ENCODE measurements at regions not wholly inside any gene's neighbourhood (a gene's known extent, or its start where the extent isn't known, plus 50 kb on each side); places are given as distances from the start of the nearest gene placed in this dataset.
A peak's percentile ranks its signal among the peaks of the same experiment; 100 is the strongest.
"Not testable (repeated sequence)": the region's sequence is repeated elsewhere in the genome, so short reads cannot be mapped to it uniquely, and the experiment has no call there.

DNA sequence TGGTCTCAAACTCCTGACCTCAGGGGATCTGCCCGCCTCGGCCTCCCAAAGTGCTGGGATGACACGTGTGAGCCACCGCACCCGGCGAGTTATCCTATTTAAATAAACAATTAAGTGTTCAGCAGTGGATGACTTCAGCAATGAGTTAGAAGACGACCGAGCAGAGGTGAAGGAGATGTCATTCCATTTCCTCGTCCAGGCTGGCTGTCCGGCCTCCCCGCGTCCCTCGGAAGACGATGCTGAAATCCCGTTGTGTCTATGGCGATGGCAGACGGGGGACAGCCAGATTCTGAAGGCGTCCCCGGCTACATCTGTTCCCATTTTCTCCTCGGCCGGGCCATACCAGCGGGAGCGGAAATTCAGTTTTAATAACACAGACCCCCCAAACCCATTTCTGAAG lies 209.8 kb downstream of the CRLF2 start:
- DNase-seq (ENCODE audit: low read depth) = no peak
- no peak overlapping the region for H3K4me3 ChIP-seq (ENCODE audit: low read length)
- H3K4me1 ChIP-seq (ENCODE audit: control insufficient read depth, insufficient read depth, low read length) = no peaks in the 10 kb centered on the region
- H3K9me3 ChIP-seq (ENCODE audit: control insufficient read depth, low read length) = no peaks in the 10 kb centered on the region
- H3K27me3 ChIP-seq (replicated peaks; ENCODE audit: control insufficient read depth, insufficient read depth, low read length) = no peaks in the 10 kb centered on the region
- no peaks in the 10 kb centered on the region for H3K36me3 ChIP-seq (ENCODE audit: control insufficient read depth, insufficient read depth, low read length, severe bottlenecking)
- H3K9ac ChIP-seq (ENCODE audit: low read length) = no peak overlapping the region

DNA sequence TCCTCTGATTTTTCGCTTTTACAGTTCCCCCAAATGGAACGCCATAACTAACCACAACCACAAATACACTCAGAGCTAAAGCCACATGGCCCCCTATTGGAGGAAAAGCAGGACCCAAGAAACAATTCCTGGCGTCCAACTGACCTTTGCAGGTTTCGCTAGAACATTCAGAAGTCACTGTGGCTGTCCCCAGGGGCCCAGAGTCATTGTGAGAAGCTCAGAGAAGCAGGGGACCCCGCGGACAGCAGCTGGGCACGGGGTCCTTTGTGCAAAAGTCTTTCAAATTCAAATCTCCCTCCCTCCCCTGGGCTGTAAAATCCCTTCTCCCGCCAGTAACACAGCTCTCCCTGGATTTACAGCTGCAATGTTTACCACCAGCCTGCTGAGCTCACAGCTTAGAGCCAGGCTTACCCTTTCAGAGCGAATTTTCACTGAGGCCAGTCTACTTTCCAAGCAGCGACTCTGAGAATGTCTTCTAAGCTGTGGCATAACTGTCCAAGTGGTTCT lies 214.8 kb downstream of the CRLF2 start:
- no peak for DNase-seq (ENCODE audit: low read depth)
- H3K4me3 ChIP-seq (ENCODE audit: low read length) = no peak overlapping the region
- no peaks in the 10 kb centered on the region for H3K36me3 ChIP-seq (ENCODE audit: control insufficient read depth, insufficient read depth, low read length, severe bottlenecking)

DNA sequence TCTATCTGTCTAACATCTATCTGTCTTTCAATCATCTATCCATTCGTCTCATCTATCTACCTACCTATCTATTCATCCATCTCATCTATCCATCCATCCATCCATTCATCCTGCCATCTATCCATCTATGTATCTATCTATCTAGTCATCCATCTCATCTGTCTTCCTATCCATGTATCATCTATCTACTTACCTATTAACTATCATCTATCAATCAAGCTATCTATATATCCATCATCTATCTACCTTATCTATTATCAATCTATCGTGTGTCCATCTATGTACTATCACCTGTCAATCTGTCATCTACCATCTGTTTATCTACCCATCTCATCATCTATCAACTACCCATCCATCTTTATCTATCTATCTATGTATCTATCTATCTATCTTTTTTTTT lies 217.7 kb downstream of the CRLF2 start:
- Histone ChIP-seq H3K9me3 (ENCODE audit: control insufficient read depth, low read length) (peaks cover 6% of the 10 kb centered on the region), H3K4me3 (ENCODE audit: low read length) (no peak overlapping the region), H3K36me3 (ENCODE audit: control insufficient read depth, insufficient read depth, low read length, severe bottlenecking) (no peaks in the 10 kb centered on the region), H3K9ac (ENCODE audit: low read length) (no peak overlapping the region), H3K4me1 (ENCODE audit: control insufficient read depth, insufficient read depth, low read length) (no peaks in the 10 kb centered on the region), H3K27me3 (replicated peaks; ENCODE audit: control insufficient read depth, insufficient read depth, low read length) (no peaks in the 10 kb centered on the region)
- no peak for DNase-seq (ENCODE audit: low read depth)

More for the DNA sequence above, 214.8 kb downstream of the CRLF2 start:
- Histone ChIP-seq H3K9me3 (ENCODE audit: control insufficient read depth, low read length) (peaks cover 6% of the 10 kb centered on the region), H3K27me3 (replicated peaks; ENCODE audit: control insufficient read depth, insufficient read depth, low read length) (no peaks in the 10 kb centered on the region), H3K4me1 (ENCODE audit: control insufficient read depth, insufficient read depth, low read length) (no peaks in the 10 kb centered on the region), H3K9ac (ENCODE audit: low read length) (no peak overlapping the region)

DNA sequence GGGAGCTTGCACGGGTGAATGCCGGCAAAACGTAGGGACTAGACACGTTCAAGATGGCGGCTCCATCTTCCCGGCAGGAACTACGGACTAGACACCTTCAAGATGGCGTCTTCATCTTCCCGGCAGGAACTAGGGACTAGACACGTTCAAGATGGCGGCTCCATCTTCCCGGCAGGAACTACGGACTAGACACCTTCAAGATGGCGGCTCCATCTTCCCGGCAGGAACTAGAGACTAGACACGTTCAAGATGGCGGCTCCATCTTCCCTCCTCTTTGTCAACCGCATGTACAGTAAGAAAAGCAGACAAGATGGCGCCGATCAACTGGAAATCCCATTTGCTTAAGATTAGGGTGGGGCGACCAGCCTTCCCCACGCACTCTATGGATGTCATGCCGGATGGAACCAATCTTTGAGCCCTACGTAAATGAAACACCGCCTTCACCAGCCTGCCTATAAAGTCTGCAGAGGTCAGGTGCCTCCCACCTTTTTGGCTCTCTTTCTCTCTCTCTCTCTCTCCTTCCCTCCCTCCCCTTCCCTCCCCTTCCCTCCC lies 222.4 kb downstream of the CRLF2 start:
- H3K36me3 ChIP-seq (ENCODE audit: control insufficient read depth, insufficient read depth, low read length, severe bottlenecking) = no peaks in the 10 kb centered on the region
- H3K4me1 ChIP-seq (ENCODE audit: control insufficient read depth, insufficient read depth, low read length) = peaks cover 3% of the 10 kb centered on the region
- DNase-seq (ENCODE audit: low read depth) = peak; percentile 92
- H3K9ac ChIP-seq (ENCODE audit: low read length) = peak overlapping the region; percentile 11
- peak overlapping the region; percentile 73 for H3K4me3 ChIP-seq (ENCODE audit: low read length)
- peaks cover 6% of the 10 kb centered on the region for H3K9me3 ChIP-seq (ENCODE audit: control insufficient read depth, low read length)
- H3K27me3 ChIP-seq (replicated peaks; ENCODE audit: control insufficient read depth, insufficient read depth, low read length) = no peaks in the 10 kb centered on the region

DNA sequence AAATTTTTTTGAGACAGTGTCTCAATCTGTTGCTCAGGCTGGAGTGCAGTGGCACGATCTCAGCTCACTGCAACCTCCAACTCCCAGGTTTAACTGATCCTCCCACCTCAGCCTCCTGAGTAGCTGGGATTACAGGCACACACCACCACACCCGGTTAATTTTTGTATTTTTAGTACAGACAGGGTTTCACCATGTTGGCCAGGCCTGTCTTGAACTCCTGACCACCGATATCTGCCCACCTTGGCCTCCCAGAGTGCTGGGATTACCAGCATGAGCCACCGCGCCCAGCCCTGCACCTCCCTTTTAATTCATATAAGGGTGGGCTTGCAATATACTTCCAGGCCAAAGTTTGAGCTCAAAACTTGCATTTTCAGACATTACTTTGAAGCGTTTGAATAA lies 223.9 kb downstream of the CRLF2 start:
- not testable (repeated sequence) for H3K36me3 ChIP-seq (ENCODE audit: control insufficient read depth, insufficient read depth, low read length, severe bottlenecking); H3K9ac ChIP-seq (ENCODE audit: low read length); H3K9me3 ChIP-seq (ENCODE audit: control insufficient read depth, low read length); H3K4me3 ChIP-seq (ENCODE audit: low read length); DNase-seq (ENCODE audit: low read depth); H3K4me1 ChIP-seq (ENCODE audit: control insufficient read depth, insufficient read depth, low read length); H3K27me3 ChIP-seq (replicated peaks; ENCODE audit: control insufficient read depth, insufficient read depth, low read length)

DNA sequence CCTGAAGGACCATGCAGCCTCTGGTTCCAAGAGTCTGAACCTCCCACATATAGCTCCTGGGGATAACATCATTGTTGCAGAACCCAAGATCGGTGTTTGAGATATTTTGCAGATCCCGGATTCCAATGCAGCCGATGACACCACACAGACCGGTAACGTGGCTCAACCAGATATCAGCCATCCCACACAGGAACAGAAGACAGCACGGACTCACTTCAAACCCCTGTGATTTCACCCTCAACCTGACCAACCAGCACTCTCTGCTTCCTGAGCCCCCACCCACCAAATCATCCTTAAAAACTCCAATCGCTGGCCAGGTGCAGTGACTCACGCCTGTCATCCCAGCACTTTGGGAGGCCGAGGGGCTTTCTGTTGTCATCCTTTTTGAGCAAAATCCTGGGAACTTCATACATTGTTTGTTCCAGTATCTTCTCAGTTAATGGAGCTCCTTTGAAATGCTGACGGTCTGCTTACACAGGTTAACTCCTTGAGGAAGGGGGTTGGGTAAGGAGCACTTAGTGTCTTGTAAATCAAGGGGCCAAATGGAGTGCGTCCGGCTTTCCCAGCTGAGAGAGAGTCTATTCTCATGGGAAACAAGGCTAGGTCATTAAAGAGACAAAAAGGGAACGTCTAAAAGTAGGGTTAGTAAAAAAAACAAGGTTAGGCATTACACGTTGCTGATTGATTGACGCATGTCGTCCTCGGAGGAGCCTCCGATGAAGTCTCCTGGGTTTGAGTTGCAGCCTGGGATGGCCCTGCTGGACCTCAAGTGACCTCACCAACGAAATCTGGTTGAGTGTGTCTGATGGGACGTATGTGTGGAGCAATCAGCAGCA lies 230.4 kb downstream of the CRLF2 start:
- Histone ChIP-seq H3K9ac (ENCODE audit: low read length) (no peak overlapping the region), H3K9me3 (ENCODE audit: control insufficient read depth, low read length) (peaks cover 4% of the 10 kb centered on the region), H3K4me3 (ENCODE audit: low read length) (no peak overlapping the region), H3K27me3 (replicated peaks; ENCODE audit: control insufficient read depth, insufficient read depth, low read length) (no peaks in the 10 kb centered on the region), H3K36me3 (ENCODE audit: control insufficient read depth, insufficient read depth, low read length, severe bottlenecking) (no peaks in the 10 kb centered on the region), H3K4me1 (ENCODE audit: control insufficient read depth, insufficient read depth, low read length) (no peaks in the 10 kb centered on the region)
- DNase-seq (ENCODE audit: low read depth) = no peak

DNA sequence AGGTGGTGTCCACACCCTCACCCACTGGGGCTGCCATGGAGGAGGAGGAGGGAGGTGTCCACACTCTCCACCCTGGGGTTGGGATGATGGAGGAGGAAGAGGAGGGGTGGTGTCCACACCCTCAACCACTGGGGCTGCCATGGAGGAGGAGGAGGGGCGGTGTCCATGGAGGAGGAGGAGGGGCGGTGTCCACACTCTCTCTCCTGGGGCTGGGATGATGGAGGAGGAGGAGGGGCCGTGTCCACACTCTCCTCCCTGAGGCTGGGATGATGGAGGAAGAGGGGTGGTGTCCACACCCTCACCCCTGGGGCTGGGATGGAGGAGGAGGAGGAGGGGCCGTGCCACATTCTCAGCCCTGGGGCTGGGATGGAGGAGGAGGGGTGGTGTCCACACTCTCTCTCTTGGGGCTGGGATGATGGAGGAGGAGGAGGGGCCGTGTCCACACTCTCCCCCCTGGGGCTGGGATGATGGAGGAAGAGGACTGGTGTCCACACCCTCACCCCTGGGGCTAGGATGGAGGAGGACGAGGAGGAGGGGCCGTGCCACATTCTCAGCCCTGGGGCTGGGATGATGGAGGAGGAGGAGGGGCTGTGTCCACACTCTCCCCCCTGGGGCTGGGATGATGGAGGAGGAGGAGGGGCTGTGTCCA lies 231.7 kb downstream of the CRLF2 start:
- peaks cover 10% of the 10 kb centered on the region for H3K9me3 ChIP-seq (ENCODE audit: control insufficient read depth, low read length)
- no peak overlapping the region for H3K4me3 ChIP-seq (ENCODE audit: low read length)
- H3K4me1 ChIP-seq (ENCODE audit: control insufficient read depth, insufficient read depth, low read length) = no peaks in the 10 kb centered on the region
- no peak overlapping the region for H3K9ac ChIP-seq (ENCODE audit: low read length)
- H3K36me3 ChIP-seq (ENCODE audit: control insufficient read depth, insufficient read depth, low read length, severe bottlenecking) = no peaks in the 10 kb centered on the region
- DNase-seq (ENCODE audit: low read depth) = no peak
- H3K27me3 ChIP-seq (replicated peaks; ENCODE audit: control insufficient read depth, insufficient read depth, low read length) = no peaks in the 10 kb centered on the region

DNA sequence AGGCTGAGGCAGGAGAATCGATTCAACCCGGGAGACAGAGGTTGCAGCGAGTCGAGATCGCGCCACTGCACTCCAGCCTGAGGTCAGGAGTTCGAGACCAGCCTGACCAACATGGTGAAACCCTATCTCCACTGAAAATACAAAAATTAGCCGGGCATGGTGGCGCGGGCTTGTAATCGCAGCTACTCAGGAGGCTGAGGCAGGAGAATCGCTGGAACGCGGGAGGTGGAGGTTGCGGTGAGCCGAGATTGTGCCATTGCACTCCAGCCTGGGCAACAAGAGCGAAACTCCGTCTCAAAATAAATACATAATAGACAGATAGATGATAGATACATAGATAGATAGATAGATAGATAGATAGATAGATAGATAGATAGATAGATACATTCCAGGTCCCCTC lies 233.3 kb downstream of the CRLF2 start:
- not testable (repeated sequence) for H3K4me1 ChIP-seq (ENCODE audit: control insufficient read depth, insufficient read depth, low read length); H3K36me3 ChIP-seq (ENCODE audit: control insufficient read depth, insufficient read depth, low read length, severe bottlenecking); DNase-seq (ENCODE audit: low read depth); H3K4me3 ChIP-seq (ENCODE audit: low read length); H3K9me3 ChIP-seq (ENCODE audit: control insufficient read depth, low read length); H3K27me3 ChIP-seq (replicated peaks; ENCODE audit: control insufficient read depth, insufficient read depth, low read length); H3K9ac ChIP-seq (ENCODE audit: low read length)

DNA sequence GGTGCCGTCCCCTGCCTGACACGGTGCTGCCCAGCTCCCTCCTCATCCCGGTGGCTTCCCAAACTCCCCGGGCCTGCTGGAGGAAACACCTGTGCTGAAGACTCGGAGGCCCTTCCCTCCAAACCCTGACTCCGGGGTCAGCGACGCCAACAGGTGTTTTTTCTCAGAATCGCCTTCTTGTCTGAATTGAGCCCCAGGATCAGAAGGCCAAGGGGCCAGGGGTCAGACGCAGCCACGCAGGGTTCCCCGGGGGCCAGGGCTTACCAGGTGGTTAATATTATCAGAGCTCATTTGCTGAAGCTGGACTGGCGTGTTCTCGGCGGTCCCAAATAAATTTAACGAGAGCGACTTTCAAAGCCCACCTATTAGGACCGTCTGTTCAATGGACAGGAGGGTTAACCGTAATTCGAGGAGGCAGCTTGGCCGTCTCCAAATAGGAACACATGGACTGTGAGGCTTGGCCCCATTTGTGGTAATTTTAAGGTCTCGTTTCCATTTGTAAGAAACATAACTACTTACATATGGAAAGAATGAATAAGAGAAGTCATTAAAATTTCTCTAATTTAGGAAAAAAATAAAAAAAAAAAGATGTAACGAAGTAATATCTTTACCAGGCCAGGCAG lies 239.3 kb downstream of the CRLF2 start:
- Histone ChIP-seq H3K9me3 (ENCODE audit: control insufficient read depth, low read length) (peaks cover 10% of the 10 kb centered on the region), H3K4me3 (ENCODE audit: low read length) (no peak overlapping the region), H3K27me3 (replicated peaks; ENCODE audit: control insufficient read depth, insufficient read depth, low read length) (peaks cover 7% of the 10 kb centered on the region), H3K4me1 (ENCODE audit: control insufficient read depth, insufficient read depth, low read length) (no peaks in the 10 kb centered on the region), H3K9ac (ENCODE audit: low read length) (no peak overlapping the region), H3K36me3 (ENCODE audit: control insufficient read depth, insufficient read depth, low read length, severe bottlenecking) (no peaks in the 10 kb centered on the region)
- DNase-seq (ENCODE audit: low read depth) = no peak

DNA sequence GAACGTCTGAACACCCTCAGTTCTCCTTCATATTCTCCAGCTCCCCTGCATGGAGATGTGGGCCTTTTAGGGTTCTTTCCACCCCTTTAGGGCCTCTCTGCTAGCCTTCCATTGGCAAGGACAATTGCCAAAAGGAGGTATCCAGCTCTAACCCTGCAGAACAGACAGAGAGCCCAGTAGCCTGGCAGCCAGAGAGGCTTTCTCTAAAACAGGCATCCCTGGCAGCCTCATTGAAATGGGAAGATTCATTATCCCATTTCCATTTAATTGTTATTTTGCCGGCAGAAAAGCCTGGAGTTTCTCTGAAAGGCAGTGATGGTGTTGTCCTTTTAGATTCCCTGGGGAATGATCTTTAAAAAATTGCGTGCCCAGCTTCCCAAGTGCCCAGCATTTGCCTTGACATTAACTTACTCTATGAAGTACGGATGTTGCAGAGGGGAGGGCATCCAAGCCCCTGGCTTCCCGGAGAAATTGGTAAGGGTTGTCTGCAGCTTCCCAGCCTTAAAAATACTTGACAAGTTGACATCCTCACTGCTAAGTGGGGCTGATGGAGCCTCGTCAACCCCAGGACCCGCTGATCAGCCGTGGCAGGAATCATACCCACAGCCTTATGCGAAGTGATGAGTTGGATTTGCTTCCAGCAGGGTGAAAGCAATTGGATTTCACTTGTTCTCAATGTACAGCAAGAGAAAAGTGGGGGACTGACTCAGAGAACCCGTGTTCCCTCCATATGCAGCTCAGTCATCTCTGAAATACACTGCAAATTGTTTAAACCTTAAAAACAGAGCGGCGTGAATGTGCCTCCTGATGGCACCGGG lies 244.1 kb downstream of the CRLF2 start:
- Histone ChIP-seq H3K27me3 (replicated peaks; ENCODE audit: control insufficient read depth, insufficient read depth, low read length) (peaks cover 12% of the 10 kb centered on the region), H3K4me3 (ENCODE audit: low read length) (no peak overlapping the region), H3K9ac (ENCODE audit: low read length) (no peak overlapping the region), H3K4me1 (ENCODE audit: control insufficient read depth, insufficient read depth, low read length) (no peaks in the 10 kb centered on the region), H3K36me3 (ENCODE audit: control insufficient read depth, insufficient read depth, low read length, severe bottlenecking) (no peaks in the 10 kb centered on the region), H3K9me3 (ENCODE audit: control insufficient read depth, low read length) (no peaks in the 10 kb centered on the region)
- no peak for DNase-seq (ENCODE audit: low read depth)
